Type B pancreatic cell (in vitro differentiated cells): ENCODE measurements at regions not wholly inside any gene's neighbourhood (a gene's known extent, or its start where the extent isn't known, plus 50 kb on each side); places are given as distances from the start of the nearest gene placed in this dataset.
"Not testable (repeated sequence)": the region's sequence is repeated elsewhere in the genome, so short reads cannot be mapped to it uniquely, and the experiment has no call there.

ENCODE experiments used
- DNase-seq: peaks from one replicate; pipeline ENCODE4 v3.0.0; 2021; ENCODE audit warnings: mixed read lengths; ENCODE audit not compliant: unreplicated experiment; ENCODE audit errors: extremely low spot score
- H3K27ac Mint-ChIP-seq: 2 replicates; pipeline ENCODE4 v1.8.0; 2021; ENCODE audit warnings: mild to moderate bottlenecking, mixed read lengths
- H3K27me3 Mint-ChIP-seq: 2 replicates; pipeline ENCODE4 v1.8.0; 2021; ENCODE audit warnings: mixed read lengths
- H3K36me3 Mint-ChIP-seq: 2 replicates; pipeline ENCODE4 v1.8.0; 2021; ENCODE audit warnings: mixed read lengths
- H3K4me1 Mint-ChIP-seq: one replicate; pipeline ENCODE4 v1.8.0; 2021; ENCODE audit warnings: mixed read lengths; ENCODE audit not compliant: unreplicated experiment
- H3K4me3 Mint-ChIP-seq: 2 replicates; pipeline ENCODE4 v1.8.0; 2021; ENCODE audit warnings: mild to moderate bottlenecking, mixed read lengths
- H3K9me3 Mint-ChIP-seq: 2 replicates; pipeline ENCODE4 v1.8.0; 2021; ENCODE audit warnings: mixed read lengths
- TF ChIP-seq, protein P1 (sequence below): fragments of 200-600 bp; sonication (generic); conservative IDR thresholded peaks from 2 replicates; pipeline ENCODE4 v1.5.0; 2021; ENCODE audit warnings: antibody characterized with exemption, mild to moderate bottlenecking

DNA sequence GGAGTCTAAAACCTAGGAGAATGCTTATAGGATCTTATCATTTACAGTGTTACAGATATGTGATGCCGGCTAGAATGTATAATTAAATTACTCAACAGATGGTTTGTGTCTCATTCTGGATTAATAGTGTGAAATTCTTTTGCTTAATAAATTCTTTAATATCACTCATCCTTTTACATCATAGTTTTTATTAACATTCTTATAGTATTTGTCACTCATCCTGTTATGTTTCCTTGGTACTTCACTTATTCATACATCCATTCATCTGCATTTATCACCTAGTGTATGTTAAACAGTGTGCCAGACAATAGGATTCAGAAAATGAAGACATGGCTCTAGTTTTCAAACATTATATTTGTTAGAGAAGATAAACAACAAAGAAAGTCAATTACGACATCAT is 468.7 kb downstream of the FRK start:
- no peak overlapping the region for H3K4me3 Mint-ChIP-seq
- H3K27me3 Mint-ChIP-seq: no peaks in the 10 kb centered on the region
- H3K36me3 Mint-ChIP-seq: no peaks in the 10 kb centered on the region
- H3K9me3 Mint-ChIP-seq: peaks cover 4% of the 10 kb centered on the region
- TF ChIP-seq, protein P1, sequence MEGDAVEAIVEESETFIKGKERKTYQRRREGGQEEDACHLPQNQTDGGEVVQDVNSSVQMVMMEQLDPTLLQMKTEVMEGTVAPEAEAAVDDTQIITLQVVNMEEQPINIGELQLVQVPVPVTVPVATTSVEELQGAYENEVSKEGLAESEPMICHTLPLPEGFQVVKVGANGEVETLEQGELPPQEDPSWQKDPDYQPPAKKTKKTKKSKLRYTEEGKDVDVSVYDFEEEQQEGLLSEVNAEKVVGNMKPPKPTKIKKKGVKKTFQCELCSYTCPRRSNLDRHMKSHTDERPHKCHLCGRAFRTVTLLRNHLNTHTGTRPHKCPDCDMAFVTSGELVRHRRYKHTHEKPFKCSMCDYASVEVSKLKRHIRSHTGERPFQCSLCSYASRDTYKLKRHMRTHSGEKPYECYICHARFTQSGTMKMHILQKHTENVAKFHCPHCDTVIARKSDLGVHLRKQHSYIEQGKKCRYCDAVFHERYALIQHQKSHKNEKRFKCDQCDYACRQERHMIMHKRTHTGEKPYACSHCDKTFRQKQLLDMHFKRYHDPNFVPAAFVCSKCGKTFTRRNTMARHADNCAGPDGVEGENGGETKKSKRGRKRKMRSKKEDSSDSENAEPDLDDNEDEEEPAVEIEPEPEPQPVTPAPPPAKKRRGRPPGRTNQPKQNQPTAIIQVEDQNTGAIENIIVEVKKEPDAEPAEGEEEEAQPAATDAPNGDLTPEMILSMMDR: no peak
- no peak overlapping the region for H3K27ac Mint-ChIP-seq
- no peak for DNase-seq
- H3K4me1 Mint-ChIP-seq: peaks cover 7% of the 10 kb centered on the region

DNA sequence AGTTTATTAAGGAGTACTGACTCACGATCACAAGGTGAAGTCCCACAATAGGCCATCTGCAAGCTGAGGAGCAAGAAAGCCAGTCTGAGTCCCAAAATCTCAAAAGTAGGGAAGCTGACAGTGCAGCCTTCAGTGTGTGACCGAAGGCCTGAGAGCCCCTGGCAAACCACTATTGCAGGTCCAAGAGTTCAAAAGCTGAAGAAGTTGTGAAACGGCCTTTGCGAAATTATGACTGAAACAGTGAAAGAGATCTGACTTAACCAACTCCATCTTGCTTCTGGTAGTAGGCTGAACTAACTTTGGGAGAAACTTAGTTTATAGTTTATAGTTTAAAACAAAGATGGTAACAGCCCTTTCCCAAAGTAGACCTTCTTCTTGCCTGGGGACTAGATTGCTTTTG is 471.6 kb downstream of the FRK start:
- H3K4me3 Mint-ChIP-seq, H3K36me3 Mint-ChIP-seq, DNase-seq, H3K9me3 Mint-ChIP-seq, H3K4me1 Mint-ChIP-seq, H3K27me3 Mint-ChIP-seq, H3K27ac Mint-ChIP-seq: not testable (repeated sequence)

DNA sequence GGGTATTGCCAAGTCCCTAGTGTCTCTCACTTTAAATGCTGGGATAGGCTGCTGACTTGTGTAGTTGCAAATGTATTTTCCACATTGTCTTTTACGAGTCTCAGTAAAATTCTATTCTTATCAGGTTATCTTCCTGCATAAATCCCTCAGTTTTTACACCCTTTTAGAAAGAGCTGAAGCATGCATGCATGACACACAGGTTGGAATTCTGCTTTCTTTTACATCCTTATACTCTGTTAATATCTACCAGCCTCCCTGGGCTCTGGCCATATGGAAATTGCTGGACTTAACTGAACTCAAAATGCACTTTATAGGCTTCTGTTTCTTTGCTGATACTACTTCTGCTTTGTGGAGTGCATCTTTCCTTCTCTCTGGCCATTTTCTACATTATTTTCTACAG is 477.4 kb downstream of the FRK start:
- no peak overlapping the region for H3K4me3 Mint-ChIP-seq
- DNase-seq: no peak
- no peaks in the 10 kb centered on the region for H3K36me3 Mint-ChIP-seq
- H3K27ac Mint-ChIP-seq: no peak overlapping the region
- TF ChIP-seq, protein P1: no peak
- H3K9me3 Mint-ChIP-seq: peaks cover 5% of the 10 kb centered on the region
- no peaks in the 10 kb centered on the region for H3K4me1 Mint-ChIP-seq
- H3K27me3 Mint-ChIP-seq: no peaks in the 10 kb centered on the region

DNA sequence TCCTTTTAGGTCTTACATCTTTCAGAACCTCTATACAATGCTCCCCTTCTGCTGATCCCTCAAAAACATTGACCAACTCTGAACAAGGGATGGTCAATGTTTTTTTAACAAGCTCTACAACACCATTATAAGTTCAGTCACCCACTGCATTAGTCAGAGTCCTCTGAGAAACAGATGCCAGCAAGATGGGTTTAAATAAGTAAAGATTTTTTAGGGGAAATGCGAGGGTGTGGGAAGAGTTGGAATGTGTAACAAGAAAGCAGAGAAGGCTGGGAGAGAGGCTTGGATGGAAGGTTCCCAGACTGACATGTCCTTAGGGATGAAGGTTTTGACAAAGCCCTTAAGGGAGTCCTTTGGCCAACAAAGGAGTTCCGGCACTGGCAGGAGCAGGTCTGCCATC is 478.3 kb downstream of the FRK start:
- Mint-ChIP-seq H3K4me1 (no peaks in the 10 kb centered on the region), H3K9me3 (peaks cover 5% of the 10 kb centered on the region), H3K4me3 (no peak overlapping the region), H3K36me3 (no peaks in the 10 kb centered on the region), H3K27ac (no peak overlapping the region), H3K27me3 (no peaks in the 10 kb centered on the region)
- no peak for DNase-seq
- TF ChIP-seq, protein P1: no peak

DNA sequence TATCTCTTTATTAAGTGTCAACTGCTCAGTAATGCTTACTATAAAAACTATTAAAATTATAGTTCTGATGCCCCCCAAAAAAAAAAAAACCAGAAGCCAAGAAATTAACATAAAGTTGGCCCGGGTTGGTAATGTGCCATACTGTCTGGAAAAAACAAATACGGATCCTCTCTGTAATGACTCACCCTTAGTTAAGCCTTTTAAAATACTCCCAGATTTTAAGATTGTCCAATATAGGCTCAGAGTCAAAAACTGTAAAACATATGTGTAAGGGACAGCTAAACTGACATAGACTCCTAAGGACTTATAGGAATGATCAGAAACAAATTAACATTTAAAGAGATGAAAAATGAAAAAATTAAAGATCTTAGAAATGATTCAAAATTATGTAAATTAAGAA is 481.1 kb downstream of the FRK start:
- not testable (repeated sequence) for H3K27ac Mint-ChIP-seq, H3K9me3 Mint-ChIP-seq, H3K36me3 Mint-ChIP-seq, H3K27me3 Mint-ChIP-seq, H3K4me3 Mint-ChIP-seq, H3K4me1 Mint-ChIP-seq, DNase-seq

DNA sequence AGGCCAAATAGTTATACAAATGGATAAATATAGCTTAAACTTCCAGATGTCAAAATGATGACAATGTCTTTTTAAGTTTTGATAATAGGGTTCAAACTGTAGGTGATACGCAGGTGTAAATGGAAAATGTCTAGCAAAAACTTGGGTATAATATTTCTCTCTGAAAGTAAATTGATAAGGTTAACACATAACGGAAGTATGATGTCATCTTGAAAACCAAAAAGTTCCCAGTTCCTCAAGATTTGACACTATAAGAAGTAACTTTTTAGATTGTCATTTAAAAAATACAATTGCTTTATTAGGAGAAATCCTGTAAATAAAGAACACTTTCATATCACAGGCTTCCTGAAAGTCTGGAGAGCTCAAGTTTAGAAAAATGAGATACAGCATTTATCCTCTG is 483.4 kb downstream of the FRK start:
- Mint-ChIP-seq H3K27me3 (no peaks in the 10 kb centered on the region), H3K36me3 (no peaks in the 10 kb centered on the region), H3K4me1 (no peaks in the 10 kb centered on the region), H3K27ac (no peak overlapping the region), H3K9me3 (no peaks in the 10 kb centered on the region), H3K4me3 (no peak overlapping the region)
- TF ChIP-seq, protein P1: no peak
- DNase-seq: no peak

DNA sequence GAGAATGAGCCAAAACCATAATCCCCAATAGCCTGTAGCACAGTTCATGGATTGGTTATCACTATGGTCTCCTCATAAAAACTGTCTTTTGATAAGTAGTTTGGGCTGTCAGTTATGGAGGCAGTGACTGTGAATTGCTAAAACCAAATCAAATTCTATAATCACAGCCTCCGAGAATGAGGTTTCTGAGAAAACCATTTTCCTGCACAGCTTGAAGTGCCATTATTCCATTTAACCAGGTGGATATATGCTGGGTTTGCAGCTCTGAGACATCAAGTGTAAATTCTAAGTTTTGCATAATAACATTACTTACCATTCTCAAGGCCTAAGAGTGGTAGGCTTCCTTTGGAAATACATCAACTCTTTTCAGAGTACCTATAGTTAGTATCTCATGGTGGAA is 485.4 kb downstream of the FRK start:
- H3K27ac Mint-ChIP-seq: no peak overlapping the region
- TF ChIP-seq, protein P1: no peak
- no peaks in the 10 kb centered on the region for H3K4me1 Mint-ChIP-seq
- H3K9me3 Mint-ChIP-seq: no peaks in the 10 kb centered on the region
- DNase-seq: no peak
- no peaks in the 10 kb centered on the region for H3K36me3 Mint-ChIP-seq
- H3K27me3 Mint-ChIP-seq: no peaks in the 10 kb centered on the region
- H3K4me3 Mint-ChIP-seq: no peak overlapping the region
